Cardiac muscle cell (in vitro differentiated cells and primary cell): ENCODE measurements at regions not wholly inside any gene's neighbourhood (a gene's known extent, or its start where the extent isn't known, plus 50 kb on each side); places are given as distances from the start of the nearest gene placed in this dataset.

ENCODE experiments used
- DNase-seq, 2 donors: peaks; one replicate each; pipeline versions ENCODE4 v3.0.0 to v3.0.0-alpha.2; 2010 to 2017; ENCODE audit warnings: low read depth in 1 of 2, low spot score in 1 of 2
- H3K27ac ChIP-seq: fragments of 200-600 bp; sonication (generic); 2 replicates; pipeline ENCODE4 v1.5.1; 2016
- H3K27me3 ChIP-seq: fragments of 200-600 bp; sonication (generic); 2 replicates; pipeline ENCODE4 v1.6.0; 2016; ENCODE audit warnings: control low read depth
- H3K36me3 ChIP-seq: fragments of 200-600 bp; sonication (generic); 2 replicates; pipeline ENCODE4 v1.5.1; 2016; ENCODE audit warnings: control low read depth
- H3K4me1 ChIP-seq: fragments of 200-600 bp; sonication (generic); 2 replicates; pipeline ENCODE4 v1.8.1; 2017; ENCODE audit warnings: low read depth, mild to moderate bottlenecking, mixed run types
- H3K4me3 ChIP-seq: fragments of 200-600 bp; sonication (generic); 2 replicates; pipeline ENCODE4 v1.5.1; 2016; ENCODE audit warnings: mild to moderate bottlenecking
- H3K9me3 ChIP-seq: fragments of 200-600 bp; sonication (generic); 2 replicates; pipeline ENCODE4 v1.5.1; 2017; ENCODE audit warnings: low read depth, mild to moderate bottlenecking, control low read depth
- TF ChIP-seq, protein P1 (sequence below): IDR thresholded peaks from 2 replicates; pipeline ENCODE4 v1.5.1; 2012; ENCODE audit warnings: low read depth, mild to moderate bottlenecking, low read length

- Histone ChIP-seq H3K27ac (no peak overlapping the region), H3K9me3 (no peaks in the 10 kb centered on the region), H3K36me3 (no peaks in the 10 kb centered on the region), H3K4me3 (no peak overlapping the region), H3K27me3 (no peaks in the 10 kb centered on the region), H3K4me1 (no peaks in the 10 kb centered on the region)
- TF ChIP-seq, protein P1, sequence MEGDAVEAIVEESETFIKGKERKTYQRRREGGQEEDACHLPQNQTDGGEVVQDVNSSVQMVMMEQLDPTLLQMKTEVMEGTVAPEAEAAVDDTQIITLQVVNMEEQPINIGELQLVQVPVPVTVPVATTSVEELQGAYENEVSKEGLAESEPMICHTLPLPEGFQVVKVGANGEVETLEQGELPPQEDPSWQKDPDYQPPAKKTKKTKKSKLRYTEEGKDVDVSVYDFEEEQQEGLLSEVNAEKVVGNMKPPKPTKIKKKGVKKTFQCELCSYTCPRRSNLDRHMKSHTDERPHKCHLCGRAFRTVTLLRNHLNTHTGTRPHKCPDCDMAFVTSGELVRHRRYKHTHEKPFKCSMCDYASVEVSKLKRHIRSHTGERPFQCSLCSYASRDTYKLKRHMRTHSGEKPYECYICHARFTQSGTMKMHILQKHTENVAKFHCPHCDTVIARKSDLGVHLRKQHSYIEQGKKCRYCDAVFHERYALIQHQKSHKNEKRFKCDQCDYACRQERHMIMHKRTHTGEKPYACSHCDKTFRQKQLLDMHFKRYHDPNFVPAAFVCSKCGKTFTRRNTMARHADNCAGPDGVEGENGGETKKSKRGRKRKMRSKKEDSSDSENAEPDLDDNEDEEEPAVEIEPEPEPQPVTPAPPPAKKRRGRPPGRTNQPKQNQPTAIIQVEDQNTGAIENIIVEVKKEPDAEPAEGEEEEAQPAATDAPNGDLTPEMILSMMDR, result no peak
- no peak for DNase-seq
Measured at GRCh38 chr6:23510778-23511510, 615.1 kb upstream of the NRSN1 start.

- Histone ChIP-seq H3K9me3 (no peaks in the 10 kb centered on the region), H3K36me3 (no peaks in the 10 kb centered on the region), H3K4me1 (no peaks in the 10 kb centered on the region), H3K27me3 (no peaks in the 10 kb centered on the region), H3K27ac (no peak overlapping the region), H3K4me3 (no peak overlapping the region)
- no peak for DNase-seq
- TF ChIP-seq, protein P1, result no peak
Measured at GRCh38 chr6:23511817-23512216, 614.2 kb upstream of the NRSN1 start.

DNA sequence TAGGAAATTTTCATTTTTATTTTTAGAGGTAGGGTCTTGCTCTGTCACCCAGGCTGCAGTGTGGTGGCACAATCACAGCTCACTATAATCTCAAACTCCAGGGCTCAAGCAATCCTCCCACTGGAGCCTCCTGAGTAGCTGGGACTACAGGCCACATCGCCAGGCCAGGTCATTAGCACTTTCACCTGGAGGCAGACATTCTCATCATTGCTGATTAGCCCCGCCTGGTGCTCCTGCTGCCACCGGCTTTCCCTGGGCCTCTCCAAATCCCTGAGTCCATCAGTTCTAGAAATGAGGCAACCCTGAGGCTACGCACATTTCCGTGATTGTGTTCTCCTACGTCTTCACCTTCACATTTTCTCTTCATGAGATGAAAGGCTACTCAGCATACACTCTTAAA lies 607.7 kb upstream of the NRSN1 start:
- Histone ChIP-seq H3K27ac (no peak overlapping the region), H3K27me3 (no peaks in the 10 kb centered on the region), H3K4me1 (no peaks in the 10 kb centered on the region), H3K4me3 (no peak overlapping the region), H3K9me3 (no peaks in the 10 kb centered on the region), H3K36me3 (no peaks in the 10 kb centered on the region)
- DNase-seq, result no peak
- TF ChIP-seq, protein P1, result no peak

GRCh38 chr6:23522792-23523547 lies 603.0 kb upstream of the NRSN1 start:
- TF ChIP-seq, protein P1, result no peak
- Histone ChIP-seq H3K4me1 (peaks cover 12% of the 10 kb centered on the region), H3K9me3 (no peaks in the 10 kb centered on the region), H3K27ac (no peak overlapping the region), H3K36me3 (no peaks in the 10 kb centered on the region), H3K4me3 (no peak overlapping the region), H3K27me3 (no peaks in the 10 kb centered on the region)
- DNase-seq, result no peak

GRCh38 chr6:23523771-23524170 lies 602.2 kb upstream of the NRSN1 start:
- no peak overlapping the region for H3K4me3 ChIP-seq
- H3K9me3 ChIP-seq, result no peaks in the 10 kb centered on the region
- no peak overlapping the region for H3K27ac ChIP-seq
- no peaks in the 10 kb centered on the region for H3K36me3 ChIP-seq
- peaks cover 12% of the 10 kb centered on the region for H3K4me1 ChIP-seq
- no peak for DNase-seq
- TF ChIP-seq, protein P1, result no peak
- H3K27me3 ChIP-seq, result no peaks in the 10 kb centered on the region
